GM19463 (cell line): ENCODE measurements at regions not wholly inside any gene's neighbourhood (a gene's known extent, or its start where the extent isn't known, plus 50 kb on each side); places are given as distances from the start of the nearest gene placed in this dataset.
"Not testable (repeated sequence)": the region's sequence is repeated elsewhere in the genome, so short reads cannot be mapped to it uniquely, and the experiment has no call there.

Experiments
- ATAC-seq: cut with Tn5 transposase; IDR thresholded peaks from one replicate; pipeline ENCODE4 v1.9.1; 2021; ENCODE audit warnings: mild to moderate bottlenecking, moderate library complexity; ENCODE audit not compliant: unreplicated experiment

DNA sequence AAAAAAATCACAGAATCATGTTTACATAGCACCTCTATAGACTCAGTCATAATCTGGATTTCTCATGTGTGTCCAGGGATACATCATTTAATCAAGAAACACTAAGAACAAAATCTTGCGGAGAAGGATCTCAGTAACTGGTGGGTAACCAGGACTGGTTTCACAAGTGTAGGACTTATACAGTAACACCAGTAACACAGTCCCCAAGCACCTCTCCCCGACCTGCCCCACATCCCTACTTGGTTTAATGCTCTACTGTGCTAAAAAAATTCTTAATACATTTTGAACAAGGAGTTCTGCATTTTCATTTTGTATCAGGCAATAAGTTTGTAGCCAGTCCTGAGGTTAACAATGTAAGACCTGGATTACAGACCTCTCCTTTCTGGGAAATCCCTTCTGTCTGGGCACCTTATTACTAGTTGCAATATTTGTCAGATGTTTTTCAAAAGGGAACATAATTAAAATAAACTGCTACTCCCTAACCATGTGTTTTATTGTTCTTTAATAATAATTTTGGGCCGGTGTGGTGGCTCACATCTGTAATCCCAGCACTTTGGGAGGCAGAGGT, 57.6 kb upstream of the BBX start:
- ATAC-seq: no peak

DNA sequence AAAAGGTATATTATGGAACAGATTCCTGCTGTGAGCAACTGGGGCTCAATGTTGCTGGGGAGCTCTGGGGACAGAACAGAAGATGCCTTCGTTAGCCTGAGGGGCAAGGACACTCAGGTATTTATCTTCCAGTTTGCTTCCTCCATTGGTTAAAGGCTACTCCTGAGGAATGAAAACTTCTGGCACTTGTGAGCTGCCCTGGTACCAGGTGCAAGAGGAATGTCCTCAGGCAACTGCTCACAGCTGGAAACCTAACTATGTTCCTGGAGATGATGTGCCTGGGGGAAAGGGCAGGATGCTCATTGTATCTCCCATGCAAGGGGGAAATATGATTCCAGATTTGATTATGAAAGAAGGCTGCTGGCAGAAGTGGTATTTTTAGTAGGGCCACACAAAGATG, 54.0 kb upstream of the BBX start:
- ATAC-seq: no peak

- ATAC-seq: not testable (repeated sequence)
Measured at GRCh38 chr3:107470496-107470895, 52.3 kb upstream of the BBX start.
